GM19025 (cell line): ENCODE measurements at regions not wholly inside any gene's neighbourhood (a gene's known extent, or its start where the extent isn't known, plus 50 kb on each side); places are given as distances from the start of the nearest gene placed in this dataset.

Experiments
- ATAC-seq: cut with Tn5 transposase; IDR thresholded peaks from one replicate; pipeline ENCODE4 v1.9.1; 2021; ENCODE audit warnings: mild to moderate bottlenecking, low read depth, moderate library complexity; ENCODE audit not compliant: unreplicated experiment

DNA sequence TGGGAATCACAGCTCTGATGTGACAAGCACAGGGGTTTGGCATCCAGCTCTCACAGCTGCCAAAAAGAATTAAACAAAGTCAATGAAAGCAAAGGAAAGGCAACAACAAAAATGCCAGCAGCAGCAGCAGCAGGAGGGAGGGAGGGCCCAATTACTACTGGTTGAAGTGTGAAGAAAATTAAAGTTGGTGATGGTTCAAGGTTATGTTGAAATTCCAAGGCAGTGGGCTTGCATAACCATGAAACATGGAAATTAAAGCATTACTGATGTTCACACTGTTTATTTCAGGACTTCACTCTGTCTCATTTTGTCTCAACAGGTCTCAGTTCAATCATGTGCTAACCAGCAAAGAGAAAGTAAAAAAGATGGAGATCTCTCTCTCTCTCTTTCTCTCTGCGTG, 220.3 kb upstream of the LYPLAL1 start:
- no peak for ATAC-seq

DNA sequence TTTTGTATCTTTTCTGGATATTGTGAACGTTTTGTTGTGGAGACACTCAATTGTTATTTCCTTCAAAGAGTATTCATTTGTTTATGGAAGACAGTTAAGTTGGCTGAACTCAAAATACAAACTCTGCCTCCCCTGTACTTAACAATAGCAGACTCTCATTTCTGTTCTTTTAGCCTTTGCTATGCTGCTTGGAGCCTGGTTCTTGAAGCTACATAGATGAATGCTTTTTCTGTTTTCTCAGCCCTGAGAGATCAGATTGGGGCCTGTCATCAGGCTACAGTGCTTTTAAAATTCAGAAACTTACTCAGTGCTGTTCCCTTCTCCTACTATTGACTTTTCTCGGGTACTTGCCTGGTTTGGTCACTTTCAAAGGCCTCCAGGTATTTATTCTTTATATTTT, 215.7 kb upstream of the LYPLAL1 start:
- no peak for ATAC-seq

GRCh38 chr1:218959784-218960183, 213.9 kb upstream of the LYPLAL1 start:
- no peak for ATAC-seq

DNA sequence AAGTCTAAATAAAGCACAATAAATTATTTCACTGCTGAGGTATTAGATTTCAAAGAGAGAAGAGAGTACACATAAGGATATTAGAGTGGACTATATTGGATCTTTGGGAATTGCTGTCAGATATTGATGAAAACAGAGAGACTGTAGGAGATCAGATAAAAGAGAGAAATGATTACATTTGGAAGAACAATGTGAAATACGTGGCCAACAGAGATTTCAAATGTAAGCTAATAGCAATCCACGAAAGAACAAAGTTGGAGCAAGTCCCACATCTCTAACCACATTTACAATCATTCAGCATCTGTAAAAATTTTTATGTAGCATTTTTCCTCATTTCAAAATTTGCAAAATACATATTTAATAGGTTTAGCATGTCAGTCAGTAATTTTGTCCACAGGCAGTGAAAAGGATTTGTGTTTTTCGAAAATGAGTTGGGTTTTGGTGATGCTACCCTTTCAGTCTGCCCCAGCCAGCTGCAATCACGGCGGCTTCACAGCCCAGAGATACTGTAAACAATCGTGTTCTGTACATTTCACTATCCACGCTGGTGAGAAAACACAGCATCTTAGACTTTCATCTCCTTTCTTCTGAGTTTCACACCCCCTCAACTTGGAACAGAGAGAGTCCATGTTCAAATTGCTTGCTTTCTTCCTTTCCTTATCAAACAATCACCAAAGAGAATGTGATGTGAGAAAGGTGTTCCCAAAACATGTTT, 209.1 kb upstream of the LYPLAL1 start:
- ATAC-seq, result no peak

DNA sequence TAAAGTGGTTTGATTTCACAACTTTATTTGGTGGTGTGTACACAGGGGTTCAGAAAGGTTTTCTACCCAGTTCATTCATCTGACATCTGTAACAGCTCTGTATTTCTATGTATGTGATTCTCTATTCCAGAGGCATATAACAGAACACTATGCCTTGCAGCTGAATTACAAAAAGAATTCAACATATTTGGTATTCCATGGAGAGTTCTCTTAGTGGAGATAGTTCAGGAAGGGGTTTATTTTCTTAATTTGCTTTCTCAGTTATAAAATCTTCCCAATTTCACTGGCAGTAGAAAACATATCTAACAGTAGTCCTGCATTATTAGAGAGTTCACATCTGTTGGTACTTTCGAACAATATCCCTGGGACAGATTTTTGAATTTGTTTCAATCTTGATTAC, 207.9 kb upstream of the LYPLAL1 start:
- no peak for ATAC-seq

DNA sequence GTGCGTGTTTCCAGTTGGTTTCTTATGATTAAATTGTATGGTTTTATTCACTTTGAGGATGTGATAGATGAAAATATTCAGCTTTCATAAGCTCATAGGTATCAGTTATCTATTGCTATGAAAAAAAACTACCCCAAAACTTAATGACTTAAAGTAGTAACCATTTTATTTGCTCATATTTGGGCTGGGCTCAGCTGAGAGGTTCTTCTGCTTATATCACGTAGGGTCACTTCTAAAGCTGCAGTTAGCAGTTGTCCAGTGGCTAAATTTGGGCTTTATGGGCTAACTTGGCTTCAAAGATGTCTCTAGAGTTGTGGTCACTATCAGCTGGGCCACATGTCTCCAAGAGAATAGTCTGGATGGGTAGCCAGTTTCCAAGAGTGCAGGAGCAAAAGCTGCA, 206.4 kb upstream of the LYPLAL1 start:
- ATAC-seq, result no peak

DNA sequence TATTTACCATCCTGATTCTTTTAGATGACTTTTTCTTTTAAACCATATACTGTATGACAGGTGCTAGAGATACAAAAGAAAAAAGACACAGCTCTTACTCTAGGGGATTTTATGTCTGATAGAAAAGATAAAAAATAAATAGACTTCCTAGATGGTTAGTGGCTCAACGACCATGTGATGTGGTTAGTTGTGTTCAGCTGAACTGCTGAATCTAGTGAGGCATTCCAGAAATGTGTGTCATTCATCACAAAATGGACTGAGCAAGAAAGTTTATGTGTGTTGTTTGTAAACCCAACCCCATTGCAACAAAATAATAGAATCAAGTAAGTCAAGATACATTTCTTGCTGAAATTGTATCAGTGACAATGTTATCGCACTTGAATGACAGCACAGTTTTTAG, 205.8 kb upstream of the LYPLAL1 start:
- ATAC-seq, result no peak

DNA sequence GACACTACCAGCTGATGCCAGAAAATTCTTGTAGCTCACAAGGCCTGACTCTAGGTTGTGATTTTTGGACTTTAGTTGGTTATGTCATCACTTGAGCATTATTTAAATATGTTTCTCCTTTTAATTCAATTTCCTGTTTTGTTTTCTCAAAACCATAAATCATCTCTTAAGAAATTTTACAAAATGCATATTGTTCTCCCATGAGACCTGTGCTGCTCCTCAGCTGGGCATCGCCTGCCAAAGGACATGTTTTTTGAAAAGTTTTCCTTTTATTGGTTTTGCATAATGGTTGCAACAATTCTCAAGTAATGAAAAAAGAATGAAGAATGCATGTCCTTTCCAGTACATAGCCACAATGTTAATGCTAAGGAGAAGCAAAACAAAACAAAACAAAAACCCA, 204.7 kb upstream of the LYPLAL1 start:
- ATAC-seq, result no peak

GRCh38 chr1:218970397-218970990, 203.2 kb upstream of the LYPLAL1 start:
- ATAC-seq, result no peak

DNA sequence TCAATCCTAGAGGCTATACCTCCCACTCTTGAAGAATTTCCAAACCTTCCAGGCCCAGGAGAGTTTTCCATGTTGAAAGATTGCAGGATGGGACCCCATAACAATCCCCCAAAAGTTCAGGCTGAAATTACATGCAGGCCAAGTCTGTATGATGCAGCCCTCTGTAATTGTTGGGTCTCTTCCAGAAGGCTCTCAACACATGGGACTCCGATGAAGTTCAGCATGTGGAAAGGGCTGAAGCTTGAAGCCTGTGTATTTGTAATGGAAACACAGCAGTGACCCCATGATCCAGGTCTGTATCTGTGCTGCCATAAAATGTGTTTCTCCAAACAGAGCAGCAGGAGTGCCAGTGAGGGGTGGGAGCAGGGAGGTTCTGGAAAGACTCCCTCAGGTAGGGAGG, 202.5 kb upstream of the LYPLAL1 start:
- no peak for ATAC-seq

DNA sequence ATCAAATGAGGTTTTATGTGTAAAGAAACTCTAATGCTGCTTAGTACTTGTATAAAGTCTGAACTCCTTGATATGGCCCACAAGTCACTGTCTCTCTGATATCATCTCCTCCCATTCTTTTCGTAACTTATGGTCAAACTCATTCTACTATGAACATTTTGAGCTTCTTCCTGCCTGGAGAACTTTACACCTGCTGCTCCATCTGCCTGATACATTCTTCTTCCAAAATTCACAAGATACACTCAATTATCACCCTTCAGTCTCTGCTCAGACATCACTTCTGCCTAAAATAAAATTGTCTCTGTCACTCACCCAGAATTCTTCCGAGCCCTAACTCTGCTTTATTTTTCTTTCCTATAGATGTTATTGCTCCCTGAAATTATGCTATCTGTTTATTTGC, 192.8 kb upstream of the LYPLAL1 start:
- ATAC-seq, result no peak

GRCh38 chr1:218982482-218982881, 191.2 kb upstream of the LYPLAL1 start:
- ATAC-seq, result no peak

DNA sequence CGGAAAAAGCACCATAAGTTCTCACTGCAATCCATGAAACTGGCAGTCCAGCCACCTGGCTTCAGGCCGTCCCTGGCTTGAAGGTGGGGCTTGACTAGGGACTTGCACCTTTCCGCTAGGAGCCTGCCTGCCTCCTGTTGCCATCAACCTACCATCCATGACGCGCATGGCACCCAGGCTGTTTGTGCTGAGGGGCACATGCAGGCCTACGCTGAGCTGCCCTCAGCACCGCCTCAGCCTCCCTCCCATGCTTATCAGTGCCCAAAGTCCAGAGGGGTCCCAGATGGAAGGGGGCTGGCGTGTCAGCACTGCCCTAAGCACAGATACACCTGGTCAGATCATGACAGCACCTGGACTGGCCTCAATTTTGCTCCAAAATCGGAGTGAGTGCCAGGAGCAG, 190.2 kb upstream of the LYPLAL1 start:
- ATAC-seq, result no peak

DNA sequence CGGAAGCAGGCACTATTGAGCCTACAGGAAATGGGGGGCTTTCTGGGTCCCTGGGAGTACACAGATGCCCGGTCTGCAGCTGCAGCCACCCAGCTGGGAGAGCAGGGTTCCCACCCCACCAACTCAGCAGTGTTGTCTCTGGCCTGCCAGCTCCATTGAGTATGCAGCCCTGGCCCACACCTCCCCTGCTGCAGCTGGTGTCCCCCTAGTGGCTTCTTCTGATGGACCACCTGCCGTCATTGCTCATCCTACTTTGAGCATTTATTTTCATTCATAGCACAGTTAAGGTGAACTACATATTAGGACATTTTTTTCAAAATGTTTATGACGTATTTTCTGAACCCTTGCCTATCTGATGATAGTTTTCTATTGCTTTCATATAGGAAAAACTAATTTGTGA, 189.8 kb upstream of the LYPLAL1 start:
- ATAC-seq, result no peak

- ATAC-seq, result no peak
These were observed 188.2 kb upstream of the LYPLAL1 start for GRCh38 chr1:218985424-218985984.

DNA sequence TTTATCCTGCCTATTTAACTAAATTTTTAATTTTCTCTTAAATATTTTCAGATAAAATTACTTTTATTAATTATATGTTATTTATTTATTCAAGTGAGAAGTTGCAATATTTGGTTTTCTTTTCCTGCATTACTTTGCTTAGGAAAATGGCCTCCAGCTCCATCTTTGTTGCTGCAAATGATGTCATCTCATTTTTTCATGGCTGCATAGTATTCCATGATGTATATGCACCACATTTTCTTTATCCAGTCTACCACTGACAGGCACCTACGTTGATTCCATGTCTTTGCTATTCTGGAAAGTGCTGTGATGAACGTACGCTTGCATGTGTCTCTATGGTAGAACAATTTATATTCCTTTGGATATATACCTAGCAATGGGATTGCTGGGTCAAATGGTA, 186.9 kb upstream of the LYPLAL1 start:
- no peak for ATAC-seq

GRCh38 chr1:218990019-218990418, 183.7 kb upstream of the LYPLAL1 start:
- ATAC-seq, result no peak

DNA sequence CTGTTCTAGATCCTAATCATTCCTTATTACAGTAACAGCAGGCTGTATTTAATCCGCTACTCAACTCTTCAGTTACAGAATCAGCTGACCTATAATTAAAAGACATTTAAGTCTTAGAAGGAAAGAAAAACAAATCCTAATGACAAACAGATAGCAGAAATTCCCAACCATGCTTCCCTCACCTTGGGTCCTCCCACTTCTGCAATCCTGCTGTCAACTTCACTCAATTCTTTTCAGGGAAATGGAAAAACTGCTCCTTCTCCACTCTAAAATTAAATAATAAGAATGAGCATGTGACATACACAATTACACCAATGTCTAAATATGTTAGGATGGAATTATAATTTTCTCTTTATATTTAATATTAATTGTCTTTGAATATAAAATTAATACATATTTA, 182.6 kb upstream of the LYPLAL1 start:
- ATAC-seq, result no peak

- ATAC-seq, result no peak
These were observed 179.1 kb upstream of the LYPLAL1 start for GRCh38 chr1:218994615-218995014.

- no peak for ATAC-seq
These were observed 178.5 kb upstream of the LYPLAL1 start for GRCh38 chr1:218995091-218995665.

DNA sequence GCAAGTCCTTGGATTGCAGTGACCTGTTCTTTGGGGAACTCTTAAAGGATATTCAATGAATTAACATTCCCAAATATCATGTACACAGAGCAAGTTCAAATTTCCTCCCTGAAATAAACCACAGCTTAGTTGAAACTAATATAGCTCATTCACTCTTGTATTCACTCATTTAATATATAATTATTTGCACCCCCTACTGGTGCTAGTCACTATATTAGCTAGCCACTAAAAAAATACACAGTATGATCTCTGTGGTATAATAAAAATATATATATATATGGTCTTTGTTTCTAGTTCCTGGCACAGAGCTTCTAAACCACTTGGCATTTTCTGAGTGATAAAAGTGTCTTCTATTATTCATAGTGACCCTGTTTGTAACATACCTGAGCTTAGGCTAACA, 177.3 kb upstream of the LYPLAL1 start:
- no peak for ATAC-seq

DNA sequence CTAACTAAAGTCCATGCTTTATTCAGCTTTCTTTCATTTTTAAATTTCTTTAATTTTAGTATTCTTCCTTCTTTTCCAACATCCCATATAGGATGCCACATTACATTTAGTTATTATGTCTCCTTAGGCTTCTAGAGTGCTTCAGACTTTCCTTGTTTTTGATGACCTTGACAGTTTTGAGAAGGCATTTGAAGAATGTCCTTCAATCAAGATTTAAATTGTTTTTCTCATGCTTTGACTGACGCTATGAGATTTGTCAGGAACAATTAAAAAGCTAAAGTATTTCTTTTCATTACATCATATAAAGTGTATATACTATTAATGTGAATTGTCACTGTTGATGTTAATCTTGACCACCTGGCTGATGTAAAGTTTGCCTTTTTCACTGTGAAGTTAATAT, 173.7 kb upstream of the LYPLAL1 start:
- no peak for ATAC-seq
